Osteoblast (primary cell): ENCODE measurements at regions not wholly inside any gene's neighbourhood (a gene's known extent, or its start where the extent isn't known, plus 50 kb on each side); places are given as distances from the start of the nearest gene placed in this dataset.

Source experiments
- DNase-seq: peaks from one replicate; pipeline ENCODE4 v3.0.0; 2011; ENCODE audit warnings: low spot score, mixed read lengths; ENCODE audit not compliant: insufficient read length; ENCODE audit errors: missing footprints
- H2AFZ ChIP-seq: 2 replicates; pipeline ENCODE4 v1.6.0; 2011; ENCODE audit warnings: mild to moderate bottlenecking, low read length
- H3K27ac ChIP-seq: 2 replicates; pipeline ENCODE4 v1.5.1; 2011; ENCODE audit warnings: mild to moderate bottlenecking, low read depth, low read length, moderate library complexity
- H3K27me3 ChIP-seq: 2 replicates; pipeline ENCODE4 v1.6.0; 2012; ENCODE audit warnings: mild to moderate bottlenecking, control low read depth, inconsistent platforms, low read length, moderate library complexity; ENCODE audit not compliant: insufficient read depth
- H3K36me3 ChIP-seq: 2 replicates; pipeline ENCODE4 v1.5.1; 2011; ENCODE audit warnings: mild to moderate bottlenecking, low read length, control low read depth, moderate library complexity; ENCODE audit not compliant: insufficient read depth
- H3K4me1 ChIP-seq: 2 replicates; pipeline ENCODE4 v1.5.1; 2011; ENCODE audit warnings: mild to moderate bottlenecking, low read length, control low read depth, moderate library complexity; ENCODE audit not compliant: insufficient read depth
- H3K4me2 ChIP-seq: 2 replicates; pipeline ENCODE4 v1.6.0; 2011; ENCODE audit warnings: mild to moderate bottlenecking, low read length; ENCODE audit not compliant: insufficient read depth
- H3K4me3 ChIP-seq: fragments of 200-600 bp; sonication (generic); 3 replicates; pipeline ENCODE4 v1.5.1; 2012; ENCODE audit warnings: mild to moderate bottlenecking, low read length, inconsistent platforms; ENCODE audit not compliant: insufficient read depth
- H3K79me2 ChIP-seq: 2 replicates; pipeline ENCODE4 v1.6.0; 2012; ENCODE audit warnings: mild to moderate bottlenecking, low read length, control low read depth, inconsistent platforms; ENCODE audit not compliant: insufficient read depth
- H3K9me3 ChIP-seq: 2 replicates; pipeline ENCODE4 v1.5.1; 2011; ENCODE audit warnings: low read depth, low read length, control low read depth
- H4K20me1 ChIP-seq: 2 replicates; pipeline ENCODE4 v1.6.0; 2012; ENCODE audit warnings: mild to moderate bottlenecking, low read length, control low read depth; ENCODE audit not compliant: insufficient read depth
- CTCF ChIP-seq: IDR thresholded peaks from 2 replicates; pipeline ENCODE4 v1.5.1; 2011; ENCODE audit warnings: mild to moderate bottlenecking, low read depth, low read length, moderate library complexity; ENCODE audit errors: extremely low read depth

- H3K4me2 ChIP-seq: no peak overlapping the region
- no peak for DNase-seq
- no peak for TF ChIP-seq CTCF
Measured at GRCh38 chr2:41395692-41396091, 652.1 kb upstream of the PKDCC start.

GRCh38 chr2:41399437-41400087, 648.3 kb upstream of the PKDCC start:
- no peak overlapping the region for H3K4me2 ChIP-seq
- no peak overlapping the region for H2AFZ ChIP-seq
- no peaks in the 10 kb centered on the region for H3K36me3 ChIP-seq
- H3K4me1 ChIP-seq: no peaks in the 10 kb centered on the region
- no peak overlapping the region for H3K4me3 ChIP-seq
- H4K20me1 ChIP-seq: no peaks in the 10 kb centered on the region
- H3K27me3 ChIP-seq: no peaks in the 10 kb centered on the region
- no peak overlapping the region for H3K27ac ChIP-seq
- no peak for TF ChIP-seq CTCF
- no peaks in the 10 kb centered on the region for H3K79me2 ChIP-seq
- no peaks in the 10 kb centered on the region for H3K9me3 ChIP-seq
- no peak for DNase-seq

More at GRCh38 chr2:41395692-41396091, 652.1 kb upstream of the PKDCC start:
- Histone ChIP-seq H3K4me3 (no peak overlapping the region), H3K27ac (no peak overlapping the region), H3K79me2 (no peaks in the 10 kb centered on the region), H3K36me3 (no peaks in the 10 kb centered on the region), H4K20me1 (no peaks in the 10 kb centered on the region), H3K4me1 (no peaks in the 10 kb centered on the region), H3K9me3 (no peaks in the 10 kb centered on the region), H3K27me3 (no peaks in the 10 kb centered on the region), H2AFZ (no peak overlapping the region)

GRCh38 chr2:41400088-41400665, 647.6 kb upstream of the PKDCC start:
- H2AFZ ChIP-seq: no peak overlapping the region
- H3K4me3 ChIP-seq: no peak overlapping the region
- H3K27ac ChIP-seq: no peak overlapping the region
- no peaks in the 10 kb centered on the region for H3K79me2 ChIP-seq
- no peaks in the 10 kb centered on the region for H3K36me3 ChIP-seq
- no peaks in the 10 kb centered on the region for H4K20me1 ChIP-seq
- no peak for DNase-seq
- H3K9me3 ChIP-seq: no peaks in the 10 kb centered on the region
- H3K27me3 ChIP-seq: no peaks in the 10 kb centered on the region
- H3K4me2 ChIP-seq: no peak overlapping the region
- no peaks in the 10 kb centered on the region for H3K4me1 ChIP-seq
- TF ChIP-seq CTCF: peak; percentile 37

GRCh38 chr2:41405441-41405840, 642.4 kb upstream of the PKDCC start:
- H2AFZ ChIP-seq: no peak overlapping the region
- H3K4me3 ChIP-seq: no peak overlapping the region
- no peak for TF ChIP-seq CTCF
- no peaks in the 10 kb centered on the region for H3K79me2 ChIP-seq
- H3K9me3 ChIP-seq: no peaks in the 10 kb centered on the region
- DNase-seq: no peak
- no peaks in the 10 kb centered on the region for H4K20me1 ChIP-seq
- no peak overlapping the region for H3K27ac ChIP-seq
- H3K4me2 ChIP-seq: no peak overlapping the region
- H3K27me3 ChIP-seq: no peaks in the 10 kb centered on the region
- no peaks in the 10 kb centered on the region for H3K36me3 ChIP-seq
- no peaks in the 10 kb centered on the region for H3K4me1 ChIP-seq
